HG03432 (cell line): ENCODE measurements at regions not wholly inside any gene's neighbourhood (a gene's known extent, or its start where the extent isn't known, plus 50 kb on each side); places are given as distances from the start of the nearest gene placed in this dataset.
A peak's percentile ranks its signal among the peaks of the same experiment; 100 is the strongest.

Experiments used
- ATAC-seq: cut with Tn5 transposase; IDR thresholded peaks from one replicate; pipeline ENCODE4 v1.9.1; 2021; ENCODE audit warnings: mild to moderate bottlenecking, moderate library complexity; ENCODE audit not compliant: unreplicated experiment

DNA sequence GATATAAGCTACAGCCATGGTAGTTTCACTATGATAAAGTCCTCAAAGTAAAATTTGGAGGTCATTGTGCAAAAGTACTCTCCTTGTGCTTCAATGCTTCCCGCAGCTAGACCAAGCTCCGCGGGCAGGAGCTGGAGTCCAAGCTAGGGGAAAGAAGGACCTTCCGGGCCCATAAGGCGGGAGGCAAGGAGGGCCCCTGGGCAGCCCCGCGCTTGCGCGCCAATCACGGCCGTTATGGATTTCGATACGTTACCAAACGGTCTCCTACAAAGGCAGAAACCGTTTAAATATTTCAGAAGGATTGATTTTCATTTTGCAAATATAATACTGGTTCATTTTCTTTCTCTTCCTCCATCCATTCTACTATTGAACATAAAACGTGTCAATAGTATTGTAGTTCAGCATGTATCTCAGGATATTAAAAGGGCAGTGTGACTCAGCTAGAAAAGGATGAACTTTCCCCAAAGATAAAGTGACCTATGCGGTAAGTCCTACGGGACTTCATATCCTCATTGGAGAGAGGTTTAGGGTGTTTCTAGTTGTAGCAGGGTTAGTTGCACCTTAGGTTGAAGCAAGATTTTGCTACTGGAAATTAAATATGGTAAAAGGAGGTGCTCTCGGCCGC is 128.0 kb downstream of the KIF20B start:
- ATAC-seq, result no peak

DNA sequence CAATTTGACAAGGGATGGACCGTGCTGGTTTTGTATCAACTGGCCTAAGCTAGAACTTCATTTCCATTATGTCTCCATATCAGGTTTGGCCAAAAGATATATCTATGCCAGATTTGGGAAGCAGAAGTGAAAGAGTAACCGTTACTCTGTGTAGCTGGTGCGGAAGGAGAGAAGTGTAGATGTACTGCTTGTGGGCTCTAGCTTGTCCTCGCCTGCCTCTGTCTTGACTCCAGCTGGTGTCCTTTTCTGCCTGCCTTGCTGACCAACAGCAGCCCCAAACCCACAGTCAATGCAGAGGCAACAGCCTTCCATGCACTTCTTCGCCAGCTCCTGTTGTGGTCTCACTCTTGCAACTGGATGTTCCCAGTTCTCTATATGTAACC is 128.5 kb downstream of the KIF20B start:
- ATAC-seq, result no peak

DNA sequence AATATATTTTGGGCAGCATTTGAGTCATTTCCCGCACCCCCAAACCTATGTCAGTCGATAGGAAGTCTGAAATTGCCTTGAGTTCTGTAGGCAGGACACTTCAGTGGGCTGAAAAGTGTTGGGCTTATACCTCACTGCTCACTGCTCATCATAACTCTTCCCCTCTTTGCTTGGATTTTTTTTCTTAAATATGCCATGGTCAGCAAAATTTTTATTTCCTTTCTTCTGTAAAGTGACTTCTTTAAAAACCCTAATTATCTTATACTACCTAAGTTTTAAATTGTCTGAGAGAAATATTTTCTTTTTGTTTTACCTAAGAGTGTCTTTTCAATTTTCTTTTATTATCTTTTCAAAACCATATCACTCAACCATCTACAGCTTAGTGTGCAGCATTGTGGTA is 129.2 kb downstream of the KIF20B start:
- no peak for ATAC-seq

DNA sequence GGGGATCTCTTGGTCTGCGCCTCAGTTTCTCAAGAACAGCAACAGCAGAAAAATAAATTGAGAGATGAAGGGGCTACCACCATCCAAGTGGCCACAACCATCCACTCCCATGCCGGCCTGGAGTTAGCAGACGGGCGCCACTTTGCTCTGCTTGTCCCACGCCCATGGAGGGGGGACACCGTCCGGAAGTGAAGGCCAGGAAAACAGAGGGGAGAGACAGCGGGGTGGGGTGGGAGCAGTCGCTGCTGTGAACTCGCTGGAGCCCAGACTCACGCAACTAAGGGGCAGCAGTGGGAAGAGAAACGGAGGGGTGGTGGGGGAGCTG is 135.4 kb downstream of the KIF20B start:
- no peak for ATAC-seq

DNA sequence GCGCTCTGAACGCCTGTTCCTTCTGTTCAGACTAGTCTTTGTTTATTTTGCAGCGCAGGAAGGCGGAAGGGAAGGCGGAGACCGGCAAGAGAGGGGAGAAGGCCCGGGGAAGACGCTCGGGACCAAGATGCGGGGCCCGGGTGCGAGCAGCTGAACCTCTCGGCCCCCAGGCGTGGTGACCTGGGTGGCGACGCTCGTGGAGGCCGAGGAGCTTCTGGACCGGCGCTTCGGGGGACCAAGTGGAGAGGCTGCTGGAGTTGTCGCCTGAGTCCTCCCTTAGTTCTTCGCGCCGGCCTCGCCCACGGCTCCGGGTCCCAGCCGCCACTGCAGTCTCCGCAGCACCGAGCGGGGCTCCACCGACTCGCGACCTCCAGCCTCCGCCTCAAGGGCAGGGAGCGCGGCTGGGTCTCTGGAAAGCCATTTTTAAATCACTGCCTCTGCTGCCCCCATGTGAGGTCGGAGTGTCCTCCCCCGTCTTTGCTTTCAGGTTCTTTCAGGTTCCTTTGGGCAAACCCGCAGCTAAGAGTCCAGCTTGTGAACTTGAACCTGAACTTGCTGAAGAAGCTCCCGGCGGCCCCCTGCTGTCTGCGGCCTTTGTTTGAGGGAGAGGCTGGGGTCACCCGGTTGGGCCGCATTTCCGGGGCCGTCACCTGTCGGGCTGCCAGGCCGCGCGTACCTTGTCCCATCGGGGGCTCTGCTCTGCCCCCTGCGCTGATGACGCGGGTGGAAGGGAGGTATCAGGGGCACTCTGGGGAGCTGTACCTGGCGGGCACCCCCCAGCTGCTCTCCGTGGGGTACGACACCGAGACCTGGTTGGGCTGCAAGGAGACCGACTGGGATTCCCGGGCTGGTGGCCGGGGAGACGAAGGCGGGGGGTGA is 136.0 kb downstream of the KIF20B start:
- ATAC-seq, result peak; percentile 68

DNA sequence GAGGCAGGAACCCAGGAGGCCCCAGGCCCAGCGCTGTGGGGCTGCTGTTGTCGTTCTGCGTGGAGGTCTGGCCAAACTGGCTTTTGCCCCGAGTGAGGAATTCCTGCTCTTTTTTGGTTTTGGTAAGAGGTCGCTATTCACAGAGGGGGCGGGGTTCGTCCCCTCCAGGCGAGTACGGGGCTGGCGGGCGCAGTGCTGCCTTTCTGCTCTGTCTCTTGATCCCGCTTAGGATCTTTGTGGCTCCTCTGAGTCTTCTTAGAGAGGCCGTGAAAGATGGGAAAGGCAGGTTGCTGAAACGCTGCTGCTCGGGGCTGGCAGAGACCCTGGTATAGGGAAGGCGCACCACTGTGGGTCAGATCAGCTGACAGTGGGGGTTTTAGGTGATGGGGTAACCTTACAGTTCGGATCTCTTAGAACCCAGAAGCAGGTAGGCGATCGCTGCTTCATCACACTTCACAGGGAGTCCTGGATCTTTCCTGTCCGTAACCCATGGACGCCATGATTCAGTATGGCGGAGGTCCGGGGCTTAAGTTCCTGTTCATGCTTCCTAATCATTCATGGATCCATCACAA is 136.7 kb downstream of the KIF20B start:
- no peak for ATAC-seq

DNA sequence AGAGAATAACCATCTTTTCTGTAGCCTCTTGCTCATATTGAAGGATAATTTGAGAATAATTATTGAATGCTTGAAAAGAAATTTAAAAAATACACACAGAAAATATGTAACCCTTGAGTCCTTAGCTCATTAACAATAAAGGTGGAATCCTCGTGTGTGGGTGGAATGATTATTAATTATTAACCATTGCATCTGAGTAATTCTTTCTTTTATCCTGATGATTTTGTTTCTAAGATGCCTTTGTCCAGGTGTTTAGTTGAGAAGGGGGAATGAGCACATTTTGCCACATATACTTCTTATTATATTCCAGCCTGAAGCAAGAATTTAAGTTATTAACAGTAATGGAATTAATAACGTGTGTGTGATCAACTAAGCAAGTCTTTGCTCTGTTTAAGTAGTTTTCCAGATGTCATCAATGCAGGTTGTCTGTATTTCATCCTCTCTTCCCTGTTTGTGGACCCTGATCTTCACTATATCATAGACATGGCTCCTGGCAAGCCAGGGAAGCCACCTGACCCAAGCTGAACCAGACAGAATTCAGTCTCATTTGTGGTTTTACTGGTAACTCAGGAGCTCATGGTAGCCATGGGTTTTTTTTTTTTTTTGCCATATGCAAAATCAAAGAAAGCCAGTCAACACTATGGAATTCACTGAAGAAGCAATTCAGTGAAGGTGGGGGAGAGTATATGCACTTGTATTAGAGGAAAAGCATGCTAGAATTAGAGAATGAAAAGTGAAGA is 144.3 kb downstream of the KIF20B start:
- ATAC-seq, result no peak

DNA sequence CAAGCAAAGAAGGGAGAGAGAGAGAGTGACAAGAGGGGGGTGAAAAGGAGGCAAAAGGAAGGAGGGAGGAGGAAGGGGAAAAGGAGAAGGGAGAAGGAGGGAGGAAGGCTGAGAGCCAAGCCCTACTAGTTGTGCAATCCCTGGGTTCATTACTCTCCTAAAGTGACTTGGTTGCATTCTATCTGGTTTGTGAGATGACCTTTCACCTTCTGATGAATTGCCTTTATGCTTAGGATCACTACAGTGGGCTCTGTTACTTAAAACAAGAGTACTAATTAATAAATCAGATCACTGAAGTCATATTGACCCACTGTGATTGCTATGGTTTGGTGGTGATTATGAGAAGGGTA is 144.9 kb downstream of the KIF20B start:
- ATAC-seq, result no peak

DNA sequence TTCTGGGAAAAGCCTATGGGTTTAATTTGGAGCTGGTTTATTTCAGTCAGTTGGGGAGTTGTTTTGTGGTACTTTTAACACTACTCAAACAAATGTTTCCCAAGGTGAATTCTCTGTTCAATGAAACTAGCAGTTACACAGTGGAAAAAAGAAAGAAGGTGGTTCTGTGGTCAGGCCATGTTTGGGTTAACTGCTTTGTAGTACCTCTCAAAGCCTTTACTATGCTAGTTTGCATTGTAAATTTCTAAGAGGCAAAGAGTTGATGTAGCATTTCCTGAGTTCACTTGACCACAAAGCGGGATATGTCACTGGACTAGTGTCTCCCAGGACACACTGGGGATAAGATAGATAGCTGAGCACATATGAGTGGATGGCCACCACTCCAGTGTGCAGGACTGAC is 145.4 kb downstream of the KIF20B start:
- ATAC-seq, result no peak

DNA sequence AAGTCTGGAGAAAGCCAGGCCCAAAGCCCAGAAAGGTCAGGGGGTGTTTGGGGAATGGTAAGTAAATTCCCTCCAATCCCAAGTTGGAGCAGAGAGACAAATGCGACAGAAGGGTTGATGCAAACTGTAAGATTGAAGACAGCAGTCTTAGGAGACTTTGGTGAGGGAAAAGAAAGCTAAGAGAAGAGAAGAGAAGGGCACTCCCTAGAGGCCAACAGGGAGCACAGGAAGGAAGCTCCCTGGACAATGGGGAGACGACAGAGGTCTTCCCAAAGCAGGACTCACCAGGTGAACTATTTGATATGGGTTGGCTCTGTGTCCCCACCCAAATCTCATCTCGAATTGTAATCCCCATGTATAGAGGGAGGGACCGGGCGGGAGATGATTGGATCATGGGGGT is 151.5 kb downstream of the KIF20B start:
- ATAC-seq, result no peak

DNA sequence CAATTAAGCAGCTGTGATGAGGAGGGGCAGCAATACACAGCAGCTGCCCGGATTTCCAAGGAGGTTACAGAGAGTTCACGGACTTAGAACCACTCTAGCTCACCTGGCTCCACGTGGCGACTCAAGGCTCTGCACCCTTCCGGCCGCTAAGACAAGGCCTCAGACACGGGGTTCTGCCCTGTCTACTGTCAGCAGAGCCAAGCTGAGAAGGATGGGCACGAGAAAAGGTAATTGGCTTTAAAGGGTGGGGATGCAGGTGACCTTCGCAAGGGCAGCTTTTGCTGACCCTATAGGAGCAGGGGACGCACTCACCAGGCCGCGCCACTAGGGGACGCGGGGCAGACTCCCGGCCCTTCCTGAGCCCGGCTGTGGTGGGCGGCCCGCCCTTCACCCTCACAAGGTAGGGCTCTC is 152.4 kb downstream of the KIF20B start:
- ATAC-seq, result no peak

DNA sequence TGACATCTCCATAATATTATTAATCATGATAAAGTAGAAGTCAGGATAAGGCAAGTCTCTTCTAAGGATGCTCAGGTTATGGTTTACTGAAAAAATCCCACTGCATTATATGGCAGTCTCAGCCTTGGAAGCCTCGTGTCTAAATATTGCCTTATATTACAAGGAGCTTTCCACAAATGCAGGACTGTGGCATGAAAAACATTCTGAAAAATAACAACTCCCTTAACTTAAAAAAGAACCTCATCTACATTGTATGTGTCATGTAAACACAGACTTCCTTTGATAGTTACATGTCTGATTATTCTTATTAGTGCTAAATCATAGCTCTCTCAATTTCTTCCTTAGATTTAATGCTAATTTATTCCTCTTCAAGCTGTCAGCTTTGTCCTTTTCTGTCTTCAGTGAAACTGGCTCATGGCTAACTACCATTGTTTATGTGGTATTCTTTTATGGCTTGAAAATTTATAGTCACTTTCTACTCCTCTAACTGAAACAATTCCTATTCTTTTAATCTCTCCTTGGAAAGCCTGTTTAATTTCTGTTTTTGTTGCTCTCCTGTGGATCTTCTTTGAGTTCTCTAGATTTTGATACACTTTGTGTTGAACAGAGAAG is 156.1 kb downstream of the KIF20B start:
- ATAC-seq, result no peak

DNA sequence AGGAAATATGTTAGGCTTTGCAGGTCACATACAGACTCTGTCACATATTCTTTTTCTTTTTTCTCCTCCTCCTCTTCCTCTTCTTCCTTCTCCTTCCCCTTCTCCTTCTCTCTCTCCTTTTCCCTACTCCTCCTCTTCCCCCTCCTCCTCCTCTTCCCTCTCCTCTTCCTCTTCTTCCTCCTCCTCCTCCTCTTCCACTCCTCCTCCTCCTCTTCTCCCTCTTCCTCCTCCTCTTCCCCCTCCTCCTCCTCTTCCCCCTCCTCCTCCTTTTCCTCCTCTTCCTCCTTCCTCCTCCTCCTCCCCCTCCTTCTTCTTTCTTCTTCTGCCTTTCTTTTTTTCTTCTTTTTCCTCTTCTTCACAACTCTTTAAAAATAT is 159.8 kb downstream of the KIF20B start:
- ATAC-seq, result no peak

DNA sequence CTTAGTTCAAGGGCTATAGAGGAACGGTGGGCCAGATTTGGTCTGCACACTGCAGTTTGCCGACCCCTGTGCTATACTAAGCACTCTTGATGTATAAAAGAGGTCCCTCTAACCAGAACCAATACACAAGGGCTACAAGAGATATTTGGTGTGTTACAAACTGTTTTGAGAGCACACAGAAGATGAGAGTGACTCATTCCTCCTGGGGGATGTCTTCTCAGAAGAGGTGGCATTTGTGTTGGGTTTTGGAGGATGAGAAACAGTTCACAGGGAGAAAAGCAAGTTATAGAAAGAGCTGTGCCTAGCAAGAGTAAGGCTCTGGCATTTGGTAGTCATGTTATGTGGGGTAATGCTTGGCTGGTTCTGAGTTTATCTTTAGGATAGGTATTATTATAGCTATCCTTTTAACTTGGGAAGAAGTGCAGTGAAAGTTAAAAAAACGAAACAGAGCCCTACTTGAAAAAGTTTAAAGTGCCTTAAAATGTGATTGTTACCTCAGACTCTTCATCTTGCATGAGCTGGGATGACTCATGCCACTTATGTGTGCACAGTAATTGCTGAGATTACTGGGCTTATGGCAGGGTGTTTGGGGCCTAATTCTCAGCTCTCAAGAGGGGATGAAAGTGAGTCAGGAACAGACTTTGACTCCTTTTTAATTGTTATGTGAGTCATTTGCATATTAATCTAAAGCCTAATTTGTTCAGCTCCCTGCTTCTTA is 160.4 kb downstream of the KIF20B start:
- ATAC-seq, result peak; percentile 77

DNA sequence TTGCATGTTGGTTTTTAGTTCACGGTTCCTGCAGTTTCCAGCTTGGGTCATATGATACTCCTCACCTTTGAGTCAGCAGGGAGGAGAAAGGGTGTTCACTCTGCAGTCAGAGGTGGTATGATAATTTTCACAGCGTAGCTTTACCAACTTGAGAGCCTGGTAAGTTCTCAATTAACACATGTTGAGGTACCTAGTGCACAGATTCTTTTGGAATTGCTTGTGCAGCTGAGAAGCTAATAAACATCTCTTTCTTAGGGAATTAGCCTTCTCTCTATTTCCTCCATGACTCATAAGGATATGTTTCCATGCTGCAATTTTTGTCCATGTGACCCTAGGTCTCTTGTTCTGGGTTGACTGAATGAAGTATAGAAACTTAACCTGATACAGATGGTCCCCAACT is 166.6 kb downstream of the KIF20B start:
- no peak for ATAC-seq

DNA sequence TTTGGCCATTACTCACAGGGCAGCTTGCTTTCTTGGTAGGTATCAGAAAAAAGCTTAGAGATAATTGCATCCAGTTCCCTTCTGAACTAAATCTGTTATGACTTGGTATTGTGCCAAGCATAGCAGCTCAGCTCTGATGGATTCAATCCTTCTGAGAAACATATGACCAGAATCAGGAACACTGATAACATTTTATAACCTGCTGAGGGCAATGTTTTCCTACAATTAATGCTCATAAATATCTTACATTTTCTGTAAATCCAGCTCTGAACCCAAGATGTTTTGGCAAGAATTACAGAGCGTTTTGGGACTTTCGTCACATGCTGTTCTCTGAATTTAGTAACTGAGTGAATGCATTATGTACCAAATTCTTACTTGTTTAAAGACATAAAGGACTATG is 167.8 kb downstream of the KIF20B start:
- ATAC-seq, result no peak

DNA sequence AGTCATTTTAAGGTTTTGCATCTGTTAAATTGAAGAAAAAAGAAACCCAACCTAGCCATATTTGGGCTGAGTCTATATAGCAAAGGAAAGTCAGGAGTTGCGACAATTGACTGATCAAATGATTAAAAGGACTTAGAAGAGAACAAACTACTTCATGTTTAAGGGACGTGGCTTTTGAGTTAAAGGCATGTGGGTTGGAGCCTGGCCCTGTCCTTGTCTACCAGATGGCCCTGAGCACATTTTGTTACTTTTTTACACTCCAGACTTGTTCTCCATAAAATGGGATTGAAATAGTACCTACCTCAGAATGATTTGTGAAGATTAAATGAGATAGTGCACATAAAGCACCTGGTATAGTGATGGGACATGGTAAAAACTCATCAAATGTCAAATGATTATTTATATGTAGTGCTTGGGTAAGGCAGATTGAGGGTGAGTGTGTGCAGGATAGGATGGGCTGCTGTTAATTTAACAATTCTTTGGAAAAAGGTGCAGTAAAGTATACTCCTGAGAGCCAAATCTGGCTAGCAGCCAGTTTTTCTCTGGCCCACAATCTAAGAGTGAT is 168.3 kb downstream of the KIF20B start:
- no peak for ATAC-seq

DNA sequence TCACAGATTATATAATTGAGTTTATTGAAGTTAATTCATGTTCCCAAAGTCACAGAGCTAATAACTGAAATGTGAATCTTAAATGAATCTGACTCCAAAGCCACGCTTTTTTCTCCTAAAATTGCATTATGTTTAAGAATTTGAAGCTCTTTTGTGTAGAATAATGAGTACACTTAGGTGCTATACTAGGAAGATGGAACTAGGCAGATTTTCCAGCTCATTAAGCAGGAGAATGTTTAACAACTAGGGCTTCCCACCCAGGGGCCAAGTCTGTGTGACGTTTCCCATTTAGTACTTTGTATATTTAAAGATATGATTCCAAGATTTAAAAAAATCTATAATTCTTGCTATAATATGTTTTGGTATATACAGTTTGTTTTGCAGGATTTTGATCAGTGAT is 169.5 kb downstream of the KIF20B start:
- ATAC-seq, result no peak

DNA sequence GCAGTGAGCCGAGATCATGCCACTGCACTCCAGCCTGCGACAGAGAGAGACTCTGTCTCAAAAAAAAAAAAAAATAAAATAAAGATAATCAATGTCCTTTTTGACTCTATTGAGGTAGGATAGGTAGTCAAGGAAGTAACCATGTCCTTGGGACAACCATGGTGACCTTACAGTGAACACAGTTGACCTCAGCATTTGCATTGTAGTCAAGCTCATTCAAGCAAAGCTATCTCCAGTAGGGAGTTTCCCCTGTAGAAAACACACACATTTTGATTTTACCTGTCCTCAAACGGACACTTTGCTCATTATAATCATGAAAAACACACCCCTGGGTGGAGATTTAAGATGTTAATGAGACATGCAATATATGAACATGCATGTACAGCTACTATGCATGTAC is 171.7 kb downstream of the KIF20B start:
- peak; percentile 92 for ATAC-seq

DNA sequence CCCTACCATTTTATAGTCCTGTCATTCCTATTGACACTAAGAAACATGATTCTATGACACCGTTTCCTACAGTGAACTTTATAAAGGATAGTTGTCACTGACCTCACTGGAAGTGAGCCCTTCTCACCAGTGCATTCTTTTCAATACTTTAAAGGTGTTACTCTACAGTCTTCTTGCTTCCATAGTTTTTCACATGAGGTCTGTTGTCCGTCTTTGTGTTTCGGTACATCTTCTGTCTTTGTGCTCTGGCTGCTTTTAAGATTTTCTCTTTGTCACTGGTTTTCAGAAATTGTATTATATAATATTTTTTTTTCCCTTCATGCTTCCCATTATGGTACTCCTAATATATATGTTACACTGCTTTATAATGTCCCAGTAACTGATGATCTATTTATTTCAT is 174.2 kb downstream of the KIF20B start:
- ATAC-seq, result no peak

DNA sequence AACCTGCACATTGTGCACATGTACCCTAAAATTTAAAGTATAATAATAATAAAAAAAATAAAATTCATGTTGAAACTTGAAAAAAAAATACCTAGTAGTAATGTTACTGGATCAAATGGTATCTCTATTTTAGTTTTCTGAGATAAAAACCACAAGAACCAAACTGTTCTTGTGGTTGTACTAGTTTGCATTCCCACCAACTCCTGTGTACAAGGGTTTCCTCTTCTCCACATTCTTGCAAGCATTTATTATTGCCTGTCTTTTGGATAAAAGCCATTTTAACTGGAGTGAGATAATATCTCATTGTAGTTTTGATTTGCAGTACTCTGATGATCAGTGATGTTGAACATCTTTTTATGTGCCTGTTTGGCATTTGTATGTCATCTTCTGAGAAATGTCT is 177.7 kb downstream of the KIF20B start:
- no peak for ATAC-seq
